ENCODE measurements at regions not wholly inside any gene's neighbourhood (a gene's known extent, or its start where the extent isn't known, plus 50 kb on each side); places are given as distances from the start of the nearest gene placed in this dataset.
"Not testable (repeated sequence)": the region's sequence is repeated elsewhere in the genome, so short reads cannot be mapped to it uniquely, and the experiment has no call there.

DNA sequence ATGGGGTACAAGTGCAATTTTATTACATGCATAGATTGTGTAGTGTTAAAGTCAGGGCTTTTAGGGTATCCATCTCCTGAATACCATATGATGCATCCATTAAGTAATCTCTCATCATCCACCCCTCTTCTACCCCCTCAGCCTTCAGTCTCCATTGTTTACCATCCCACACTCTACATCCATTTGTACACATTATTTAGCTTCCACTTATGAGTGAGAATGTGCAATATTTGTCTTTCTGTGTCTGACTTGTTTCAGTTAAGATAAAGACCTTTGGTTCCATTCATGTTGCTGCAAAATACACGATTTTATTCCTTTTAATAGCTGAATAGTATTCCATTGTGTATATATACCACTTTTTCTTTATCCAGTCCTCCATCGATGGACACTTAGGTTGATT lies 222.5 kb upstream of the USP24 start:
- no peak for TF ChIP-seq EZH2phosphoT487 (IDR thresholded peaks at IDR 0.05)
- TF ChIP-seq EZH2 (IDR thresholded peaks at IDR 0.05), result no peak
- TF ChIP-seq, protein P1, sequence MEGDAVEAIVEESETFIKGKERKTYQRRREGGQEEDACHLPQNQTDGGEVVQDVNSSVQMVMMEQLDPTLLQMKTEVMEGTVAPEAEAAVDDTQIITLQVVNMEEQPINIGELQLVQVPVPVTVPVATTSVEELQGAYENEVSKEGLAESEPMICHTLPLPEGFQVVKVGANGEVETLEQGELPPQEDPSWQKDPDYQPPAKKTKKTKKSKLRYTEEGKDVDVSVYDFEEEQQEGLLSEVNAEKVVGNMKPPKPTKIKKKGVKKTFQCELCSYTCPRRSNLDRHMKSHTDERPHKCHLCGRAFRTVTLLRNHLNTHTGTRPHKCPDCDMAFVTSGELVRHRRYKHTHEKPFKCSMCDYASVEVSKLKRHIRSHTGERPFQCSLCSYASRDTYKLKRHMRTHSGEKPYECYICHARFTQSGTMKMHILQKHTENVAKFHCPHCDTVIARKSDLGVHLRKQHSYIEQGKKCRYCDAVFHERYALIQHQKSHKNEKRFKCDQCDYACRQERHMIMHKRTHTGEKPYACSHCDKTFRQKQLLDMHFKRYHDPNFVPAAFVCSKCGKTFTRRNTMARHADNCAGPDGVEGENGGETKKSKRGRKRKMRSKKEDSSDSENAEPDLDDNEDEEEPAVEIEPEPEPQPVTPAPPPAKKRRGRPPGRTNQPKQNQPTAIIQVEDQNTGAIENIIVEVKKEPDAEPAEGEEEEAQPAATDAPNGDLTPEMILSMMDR (IDR thresholded peaks at IDR 0.05), result no peak
- Histone ChIP-seq H3K9ac (no peak overlapping the region), H3K4me3 (no peak overlapping the region), H3K27ac (no peak overlapping the region), H4K20me1 (ENCODE audit: low read depth) (no peaks in the 10 kb centered on the region), H3K4me1 (no peaks in the 10 kb centered on the region), H3K9me3 (ENCODE audit: low read depth) (no peaks in the 10 kb centered on the region), H3K27me3 (no peaks in the 10 kb centered on the region), H3K36me3 (no peaks in the 10 kb centered on the region), H3K79me2 (ENCODE audit: low read depth) (no peaks in the 10 kb centered on the region), H3K4me2 (no peak overlapping the region), H3F3A (ENCODE audit: low read depth) (no peaks in the 10 kb centered on the region), H2AFZ (replicated peaks) (no peak overlapping the region)
- Mint-ChIP-seq H3K27me3 (ENCODE audit: insufficient read depth, low read depth) (peaks cover 5% of the 10 kb centered on the region), H3K9me3 (peaks cover 19% of the 10 kb centered on the region), H3K36me3 (no peaks in the 10 kb centered on the region), H3K4me1 (no peaks in the 10 kb centered on the region), H3K27ac (no peak overlapping the region), H3K4me3 (no peak overlapping the region)
- no peak for DNase-seq (ENCODE audit: low spot score)

DNA sequence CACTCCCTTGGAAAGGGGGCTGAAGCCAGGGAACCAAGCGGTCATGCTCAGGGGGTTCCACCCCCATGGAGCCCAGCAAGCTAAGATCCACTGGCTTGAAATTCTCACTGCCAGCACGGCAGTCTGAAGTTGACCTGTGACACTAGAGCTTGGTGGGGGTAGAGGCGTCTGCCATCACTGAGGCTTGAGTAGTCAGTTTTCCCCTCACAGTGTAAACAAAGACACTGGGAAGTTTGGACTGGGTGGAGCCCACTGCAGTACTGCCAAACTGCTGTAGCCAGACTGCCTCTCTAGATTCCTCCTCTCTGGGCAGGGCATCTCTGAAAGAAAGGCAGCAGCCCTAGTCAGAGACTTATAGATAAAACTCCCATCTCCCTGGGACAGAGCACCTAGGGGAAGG lies 215.6 kb upstream of the USP24 start:
- peaks cover 11% of the 10 kb centered on the region for H3K4me1 Mint-ChIP-seq
- H3K27me3 Mint-ChIP-seq (ENCODE audit: insufficient read depth, low read depth); H3K36me3 Mint-ChIP-seq; H3F3A ChIP-seq (ENCODE audit: low read depth); H3K4me2 ChIP-seq; H3K36me3 ChIP-seq; H4K20me1 ChIP-seq (ENCODE audit: low read depth); H3K9me3 ChIP-seq (ENCODE audit: low read depth); H2AFZ ChIP-seq (replicated peaks); H3K9ac ChIP-seq; H3K4me3 Mint-ChIP-seq; H3K4me1 ChIP-seq; H3K4me3 ChIP-seq; DNase-seq (ENCODE audit: low spot score); H3K27me3 ChIP-seq; H3K79me2 ChIP-seq (ENCODE audit: low read depth); H3K27ac Mint-ChIP-seq; H3K27ac ChIP-seq: not testable (repeated sequence)
- peaks cover 15% of the 10 kb centered on the region for H3K9me3 Mint-ChIP-seq

DNA sequence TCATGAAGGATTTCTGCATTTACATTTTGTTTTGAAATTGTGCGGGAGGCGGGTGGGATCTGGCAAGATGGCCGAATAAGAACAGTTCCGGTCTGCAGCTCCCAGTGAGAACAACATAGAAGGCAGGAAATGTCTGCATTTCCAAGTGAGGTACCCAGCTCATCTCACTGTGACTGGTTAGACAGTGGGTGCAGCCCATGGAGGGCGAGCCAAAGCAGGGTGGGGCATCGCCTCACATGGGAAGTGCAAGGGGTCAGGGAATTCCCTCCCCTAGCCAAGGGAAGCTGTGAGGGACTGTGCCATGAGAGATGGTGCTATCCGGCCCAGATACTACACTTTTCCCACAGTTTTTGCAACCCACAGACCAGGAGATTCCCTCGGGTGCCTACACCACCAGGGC lies 215.0 kb upstream of the USP24 start:
- not testable (repeated sequence) for H3K9ac ChIP-seq; H3K9me3 ChIP-seq (ENCODE audit: low read depth); H2AFZ ChIP-seq (replicated peaks); H3K36me3 Mint-ChIP-seq; H3K4me3 ChIP-seq; H3F3A ChIP-seq (ENCODE audit: low read depth); H3K4me3 Mint-ChIP-seq; H3K27ac ChIP-seq; DNase-seq (ENCODE audit: low spot score); H3K36me3 ChIP-seq; H3K27me3 ChIP-seq; H3K79me2 ChIP-seq (ENCODE audit: low read depth); H3K27me3 Mint-ChIP-seq (ENCODE audit: insufficient read depth, low read depth); H4K20me1 ChIP-seq (ENCODE audit: low read depth); H3K4me2 ChIP-seq; H3K4me1 ChIP-seq; H3K27ac Mint-ChIP-seq
- Mint-ChIP-seq H3K4me1 (peaks cover 11% of the 10 kb centered on the region), H3K9me3 (peaks cover 11% of the 10 kb centered on the region)

DNA sequence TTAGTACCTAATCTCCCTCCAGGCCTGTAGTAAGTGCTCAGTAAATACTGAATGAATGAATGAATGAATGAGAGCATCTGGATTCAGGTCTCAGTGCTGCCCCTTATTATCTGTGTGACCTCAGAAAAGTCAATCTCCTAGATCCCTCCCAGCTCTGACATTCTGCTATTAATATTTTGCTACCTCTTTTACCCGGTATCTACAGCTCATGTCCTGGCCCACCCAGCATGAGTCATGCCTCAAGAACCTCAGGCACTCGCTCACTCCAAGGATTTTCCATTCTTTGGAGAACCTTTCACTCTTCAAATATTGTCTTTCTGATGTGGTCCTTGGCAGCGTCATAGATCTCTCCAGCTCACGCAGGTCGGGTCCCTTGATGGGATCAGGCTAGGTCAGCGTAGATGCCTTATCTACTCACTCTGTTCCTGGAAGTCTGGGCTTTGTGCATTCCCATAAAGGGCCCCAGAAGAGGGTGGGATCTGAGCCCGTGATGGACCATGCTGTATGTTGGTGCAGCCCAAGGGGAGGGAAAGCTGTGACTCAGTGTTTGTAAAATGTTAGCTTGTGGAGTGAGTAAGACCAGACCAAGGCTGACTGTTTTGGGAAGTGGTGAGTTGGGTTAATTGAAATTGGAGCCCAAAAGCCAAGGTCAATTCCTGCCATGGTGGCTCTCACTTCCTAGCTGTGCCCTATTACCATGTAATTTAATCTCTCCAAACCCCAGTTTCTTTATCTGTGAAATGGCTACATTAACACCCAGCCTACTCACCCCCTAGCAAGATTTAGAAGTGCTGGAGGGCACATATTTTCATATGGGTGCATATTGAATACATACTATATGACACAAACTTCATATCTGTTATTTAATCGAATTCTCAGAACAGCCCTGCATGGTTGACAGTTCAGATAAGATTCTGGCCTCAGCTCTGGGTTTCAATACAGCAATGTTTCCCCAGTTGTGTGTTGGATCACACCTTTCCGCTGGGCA lies 214.1 kb upstream of the USP24 start:
- Mint-ChIP-seq H3K4me3 (no peak overlapping the region), H3K36me3 (no peaks in the 10 kb centered on the region), H3K27me3 (ENCODE audit: insufficient read depth, low read depth) (peaks cover 2% of the 10 kb centered on the region), H3K9me3 (peaks cover 7% of the 10 kb centered on the region), H3K27ac (peak overlapping the region; percentile 63), H3K4me1 (peaks cover 14% of the 10 kb centered on the region)
- TF ChIP-seq, protein P1 (IDR thresholded peaks at IDR 0.05), result no peak
- TF ChIP-seq EZH2 (IDR thresholded peaks at IDR 0.05), result no peak
- no peak for TF ChIP-seq EZH2phosphoT487 (IDR thresholded peaks at IDR 0.05)
- no peaks in the 10 kb centered on the region for H3K27me3 ChIP-seq
- no peaks in the 10 kb centered on the region for H3F3A ChIP-seq (ENCODE audit: low read depth)
- H3K4me2 ChIP-seq, result no peak overlapping the region
- no peak for DNase-seq (ENCODE audit: low spot score)
- no peak overlapping the region for H3K9ac ChIP-seq
- no peak overlapping the region for H2AFZ ChIP-seq (replicated peaks)
- no peaks in the 10 kb centered on the region for H4K20me1 ChIP-seq (ENCODE audit: low read depth)
- H3K36me3 ChIP-seq, result no peaks in the 10 kb centered on the region
- H3K4me1 ChIP-seq, result no peaks in the 10 kb centered on the region
- no peak overlapping the region for H3K27ac ChIP-seq
- H3K9me3 ChIP-seq (ENCODE audit: low read depth), result no peaks in the 10 kb centered on the region
- no peak overlapping the region for H3K4me3 ChIP-seq
- H3K79me2 ChIP-seq (ENCODE audit: low read depth), result no peaks in the 10 kb centered on the region

Data from neural progenitor cell (in vitro differentiated cells).